Prostate gland (tissue), 2 donors: ENCODE measurements at regions not wholly inside any gene's neighbourhood (a gene's known extent, or its start where the extent isn't known, plus 50 kb on each side); places are given as distances from the start of the nearest gene placed in this dataset.

Experiments
- CTCF ChIP-seq, 4 experiments: fragments of 200-600 bp in 2 of 4; fragments of 450-650 bp in 2 of 4; sonication (generic) in 2 of 4; IDR thresholded peaks; 1 replicate in 3 of 4; 2 replicates in 1 of 4; pipeline ENCODE4 v1.5.1; 2016 to 2019; ENCODE audit warnings: antibody characterized with exemption in 4 of 4, mild to moderate bottlenecking in 2 of 4, moderate library complexity in 2 of 4
- POLR2AphosphoS5 ChIP-seq: sonication (generic); formaldehyde crosslinking; IDR thresholded peaks from one replicate; pipeline ENCODE4 v1.6.1; 2017; ENCODE audit warnings: antibody characterized with exemption

GRCh38 chr5:81849770-81850367 lies 99.0 kb upstream of the SSBP2 start:
- TF ChIP-seq CTCF (IDR thresholded peaks at IDR 0.05), result no peak
- no peak for TF ChIP-seq POLR2AphosphoS5
